ENCODE measurements at regions not wholly inside any gene's neighbourhood (a gene's known extent, or its start where the extent isn't known, plus 50 kb on each side); places are given as distances from the start of the nearest gene placed in this dataset.

- TF ChIP-seq, protein P1, sequence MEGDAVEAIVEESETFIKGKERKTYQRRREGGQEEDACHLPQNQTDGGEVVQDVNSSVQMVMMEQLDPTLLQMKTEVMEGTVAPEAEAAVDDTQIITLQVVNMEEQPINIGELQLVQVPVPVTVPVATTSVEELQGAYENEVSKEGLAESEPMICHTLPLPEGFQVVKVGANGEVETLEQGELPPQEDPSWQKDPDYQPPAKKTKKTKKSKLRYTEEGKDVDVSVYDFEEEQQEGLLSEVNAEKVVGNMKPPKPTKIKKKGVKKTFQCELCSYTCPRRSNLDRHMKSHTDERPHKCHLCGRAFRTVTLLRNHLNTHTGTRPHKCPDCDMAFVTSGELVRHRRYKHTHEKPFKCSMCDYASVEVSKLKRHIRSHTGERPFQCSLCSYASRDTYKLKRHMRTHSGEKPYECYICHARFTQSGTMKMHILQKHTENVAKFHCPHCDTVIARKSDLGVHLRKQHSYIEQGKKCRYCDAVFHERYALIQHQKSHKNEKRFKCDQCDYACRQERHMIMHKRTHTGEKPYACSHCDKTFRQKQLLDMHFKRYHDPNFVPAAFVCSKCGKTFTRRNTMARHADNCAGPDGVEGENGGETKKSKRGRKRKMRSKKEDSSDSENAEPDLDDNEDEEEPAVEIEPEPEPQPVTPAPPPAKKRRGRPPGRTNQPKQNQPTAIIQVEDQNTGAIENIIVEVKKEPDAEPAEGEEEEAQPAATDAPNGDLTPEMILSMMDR (IDR thresholded peaks at IDR 0.05; ENCODE audit: extremely low read depth, missing control alignments) = no peak
- DNase-seq (ENCODE audit: low spot score) = no peak
Measured at GRCh38 chr3:75981401-75981800, 196.1 kb upstream of the ZNF717 start.

DNA sequence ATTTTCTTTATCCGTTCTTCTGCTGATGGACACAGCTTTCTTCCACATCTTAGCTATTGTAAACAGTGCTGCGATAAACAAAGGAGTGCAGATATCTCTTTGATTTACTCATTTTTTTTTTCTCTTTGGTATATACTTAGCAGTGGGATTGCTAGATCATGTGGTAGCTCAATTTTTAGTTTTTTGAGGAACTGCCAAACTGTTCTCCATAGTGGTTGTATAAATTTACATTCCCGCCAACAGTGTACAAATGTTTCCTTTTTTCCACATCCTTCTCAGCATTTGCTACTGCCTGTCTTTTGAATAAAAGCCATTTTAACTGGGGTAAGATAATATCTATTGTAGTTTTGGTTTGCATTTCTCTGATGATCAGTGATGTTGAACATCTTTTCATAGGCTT, 196.8 kb upstream of the ZNF717 start:
- TF ChIP-seq, protein P1 (IDR thresholded peaks at IDR 0.05; ENCODE audit: extremely low read depth, missing control alignments) = no peak
- DNase-seq (ENCODE audit: low spot score) = no peak

DNA sequence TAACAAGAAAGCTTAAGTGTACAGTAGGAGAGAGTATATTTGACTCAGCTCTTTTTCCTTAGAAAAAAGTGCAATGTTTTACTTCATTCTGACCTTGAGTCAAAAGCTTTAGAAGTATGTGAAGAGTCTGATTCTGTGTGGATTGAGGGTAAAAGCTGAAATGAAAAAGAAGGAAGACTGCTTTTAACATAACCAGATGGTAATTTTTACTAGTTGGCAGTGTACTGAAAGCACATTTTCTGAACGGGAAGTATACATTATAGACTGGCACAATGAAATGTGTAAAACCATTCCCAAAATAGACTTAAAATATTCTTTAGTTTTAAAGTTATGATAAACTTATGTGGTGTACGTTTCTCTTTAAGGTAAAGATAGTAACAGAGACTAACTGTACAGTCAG, 197.8 kb upstream of the ZNF717 start:
- DNase-seq (ENCODE audit: low spot score) = no peak
- TF ChIP-seq, protein P1 (IDR thresholded peaks at IDR 0.05; ENCODE audit: extremely low read depth, missing control alignments) = no peak

DNA sequence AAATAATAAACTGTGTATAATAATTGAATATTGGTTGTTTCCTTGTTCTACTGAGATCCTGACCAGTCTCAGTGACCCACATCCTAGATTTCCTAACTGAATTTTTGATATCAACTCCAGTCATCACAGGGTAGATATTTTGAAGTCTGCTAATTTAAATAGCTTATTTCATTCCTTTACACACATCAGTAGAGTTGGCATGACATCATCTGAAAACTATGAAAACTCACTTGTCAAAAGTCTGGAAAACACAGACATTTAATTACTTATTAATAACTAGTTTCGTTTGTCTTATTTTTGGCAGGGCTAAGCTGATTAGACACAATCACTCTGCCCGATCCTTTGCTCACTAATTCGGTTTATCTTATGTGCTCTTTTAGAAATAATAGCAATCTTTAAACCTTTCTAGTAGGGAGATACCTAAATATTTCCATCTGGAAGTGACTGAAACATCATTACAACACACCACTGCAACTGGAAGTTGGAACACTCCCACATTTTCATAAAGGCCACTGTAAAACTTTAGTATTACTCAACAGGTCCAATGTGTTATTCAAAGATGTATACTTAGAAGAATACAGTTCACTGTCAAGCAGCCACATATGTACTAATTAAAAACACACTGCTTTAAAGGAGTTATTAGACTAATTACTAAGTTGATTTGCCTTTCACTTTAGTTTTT, 198.4 kb upstream of the ZNF717 start:
- TF ChIP-seq, protein P1 (IDR thresholded peaks at IDR 0.05; ENCODE audit: extremely low read depth, missing control alignments) = no peak
- no peak for DNase-seq (ENCODE audit: low spot score)

DNA sequence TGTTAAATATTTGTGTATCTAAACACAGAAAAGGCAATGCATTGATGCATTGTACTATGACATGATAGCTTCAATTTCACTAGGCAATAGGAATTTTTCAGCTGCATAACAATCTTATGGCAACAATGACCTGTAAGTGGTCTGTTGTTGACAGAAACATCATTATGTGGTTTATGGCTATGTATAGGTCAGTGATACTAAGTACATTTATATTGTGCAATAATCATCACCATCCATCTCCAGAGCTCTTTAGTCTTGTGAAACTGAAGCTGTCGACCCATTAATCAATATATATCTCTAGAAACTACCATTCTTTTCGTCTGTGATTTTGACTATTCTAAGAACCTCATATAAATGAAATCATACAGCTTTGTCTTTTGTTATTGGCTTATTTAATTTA, 200.1 kb upstream of the ZNF717 start:
- TF ChIP-seq, protein P1 (IDR thresholded peaks at IDR 0.05; ENCODE audit: extremely low read depth, missing control alignments) = no peak
- no peak for DNase-seq (ENCODE audit: low spot score)

DNA sequence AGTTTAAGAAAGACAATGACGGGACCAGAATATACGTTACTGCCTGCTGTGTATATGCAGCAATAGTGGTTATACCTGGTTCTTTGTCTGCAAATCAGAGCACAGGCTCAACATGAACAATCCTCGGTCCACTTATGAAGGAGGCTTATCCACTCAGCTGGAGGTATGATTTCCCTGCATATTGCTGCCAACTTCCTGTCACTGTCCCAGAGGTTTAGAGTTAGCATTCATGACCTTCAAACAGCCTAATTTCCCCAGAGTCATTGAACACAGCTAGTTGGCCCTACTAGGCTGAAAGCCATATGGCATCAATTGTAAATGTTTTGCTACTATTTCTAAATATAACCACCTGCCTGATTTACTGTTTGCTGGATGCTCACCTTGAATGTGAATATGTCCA, 224.9 kb upstream of the ZNF717 start:
- TF ChIP-seq, protein P1 (IDR thresholded peaks at IDR 0.05; ENCODE audit: extremely low read depth, missing control alignments) = no peak
- no peak for DNase-seq (ENCODE audit: low spot score)

- no peak for DNase-seq (ENCODE audit: low spot score)
- TF ChIP-seq, protein P1 (IDR thresholded peaks at IDR 0.05; ENCODE audit: extremely low read depth, missing control alignments) = no peak
Measured at GRCh38 chr3:76011121-76011520, 225.8 kb upstream of the ZNF717 start.

Data from GM20000 (cell line).